Stimulated activated memory B cell treated with anti-CD40 and anti-IgM and Interleukin-4, amounts not matched to agents 10 μg/mL and 1 μg/mL and 100 μg/mL, for 72 hours (primary cell): ENCODE measurements at regions not wholly inside any gene's neighbourhood (a gene's known extent, or its start where the extent isn't known, plus 50 kb on each side); places are given as distances from the start of the nearest gene placed in this dataset.

Source experiments
- ATAC-seq: fragments of 150-1000 bp; cut with Tn5 transposase; 2 replicates; pipeline ENCODE4 v1.10.0; 2021
- H3K27ac Mint-ChIP-seq: one replicate; pipeline ENCODE4 v1.8.0; 2022; ENCODE audit warnings: mild to moderate bottlenecking, mixed read lengths
- H3K27me3 Mint-ChIP-seq: one replicate; pipeline ENCODE4 v1.8.0; 2022; ENCODE audit warnings: mixed read lengths
- H3K36me3 Mint-ChIP-seq: one replicate; pipeline ENCODE4 v1.8.0; 2022; ENCODE audit warnings: mixed read lengths
- H3K4me1 Mint-ChIP-seq: one replicate; pipeline ENCODE4 v1.8.0; 2022; ENCODE audit warnings: mixed read lengths
- H3K4me3 Mint-ChIP-seq: one replicate; pipeline ENCODE4 v1.8.0; 2022; ENCODE audit warnings: mild to moderate bottlenecking, moderate library complexity, mixed read lengths
- H3K9me3 Mint-ChIP-seq: one replicate; pipeline ENCODE4 v1.8.0; 2022; ENCODE audit warnings: mixed read lengths

DNA sequence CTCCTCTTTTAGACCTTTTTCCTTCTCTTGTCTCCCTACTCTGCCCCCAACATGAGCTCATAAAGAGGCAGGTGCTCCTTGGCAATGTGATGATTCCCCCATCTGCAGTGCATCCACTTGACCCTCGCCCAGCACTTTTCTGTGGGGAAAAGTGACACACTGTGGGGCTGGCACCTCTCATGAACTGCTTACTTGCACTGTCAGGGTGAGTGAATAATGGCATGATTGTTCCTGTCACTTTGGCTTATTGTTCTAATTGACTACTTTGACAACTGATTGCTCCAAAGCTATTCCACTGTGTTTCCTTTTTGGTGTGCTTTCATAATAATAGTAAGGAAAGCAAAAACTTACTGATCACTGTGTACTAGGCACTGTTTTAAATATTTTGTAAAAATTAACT lies 253.3 kb upstream of the SUCLG2 start:
- peak; percentile 47 for ATAC-seq
- no peaks in the 10 kb centered on the region for H3K9me3 Mint-ChIP-seq
- no peaks in the 10 kb centered on the region for H3K36me3 Mint-ChIP-seq
- no peak overlapping the region for H3K27ac Mint-ChIP-seq
- H3K4me1 Mint-ChIP-seq, result no peaks in the 10 kb centered on the region
- no peaks in the 10 kb centered on the region for H3K27me3 Mint-ChIP-seq
- no peak overlapping the region for H3K4me3 Mint-ChIP-seq

DNA sequence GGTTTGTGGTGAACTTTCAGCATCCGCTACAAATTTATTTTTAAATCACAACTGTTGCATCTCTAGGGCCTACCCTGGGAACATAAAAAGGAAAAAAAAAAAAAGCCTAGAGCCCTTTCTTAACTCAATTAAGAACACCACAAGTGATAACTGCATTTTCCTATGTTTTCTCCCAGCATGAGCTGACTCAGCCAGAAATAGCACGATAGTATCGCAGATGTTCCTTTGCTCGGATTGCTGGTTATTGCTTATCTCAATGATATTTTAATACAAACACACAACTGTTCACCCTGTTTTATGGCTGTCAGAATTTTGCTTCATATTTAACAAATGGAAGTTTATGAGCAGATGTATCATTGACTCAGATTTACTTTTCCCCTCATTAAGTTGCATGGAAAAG lies 251.8 kb upstream of the SUCLG2 start:
- Mint-ChIP-seq H3K9me3 (no peaks in the 10 kb centered on the region), H3K36me3 (no peaks in the 10 kb centered on the region), H3K4me1 (no peaks in the 10 kb centered on the region), H3K4me3 (no peak overlapping the region), H3K27ac (no peak overlapping the region), H3K27me3 (no peaks in the 10 kb centered on the region)
- no peak for ATAC-seq

DNA sequence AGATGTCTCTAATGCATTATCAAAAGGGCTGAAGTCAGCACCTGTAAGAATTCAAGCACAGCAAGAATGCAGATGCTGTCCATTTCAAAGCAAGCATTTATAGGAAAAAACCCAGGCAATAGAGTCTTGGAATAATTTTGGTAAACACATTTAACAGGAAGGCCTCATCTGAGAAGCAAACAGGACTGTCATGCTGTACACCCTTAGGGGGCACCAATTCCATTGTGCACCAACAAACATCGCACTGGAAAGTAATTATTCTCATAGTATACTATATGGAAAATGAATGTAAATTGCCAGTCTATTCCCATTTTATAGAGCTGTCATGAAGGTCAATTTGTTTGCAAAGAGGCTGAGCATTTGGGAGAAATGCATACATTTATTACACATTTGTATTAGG lies 247.3 kb upstream of the SUCLG2 start:
- no peak overlapping the region for H3K27ac Mint-ChIP-seq
- H3K36me3 Mint-ChIP-seq, result no peaks in the 10 kb centered on the region
- no peaks in the 10 kb centered on the region for H3K27me3 Mint-ChIP-seq
- H3K4me1 Mint-ChIP-seq, result peaks cover 10% of the 10 kb centered on the region
- H3K9me3 Mint-ChIP-seq, result no peaks in the 10 kb centered on the region
- no peak for ATAC-seq
- H3K4me3 Mint-ChIP-seq, result no peak overlapping the region

DNA sequence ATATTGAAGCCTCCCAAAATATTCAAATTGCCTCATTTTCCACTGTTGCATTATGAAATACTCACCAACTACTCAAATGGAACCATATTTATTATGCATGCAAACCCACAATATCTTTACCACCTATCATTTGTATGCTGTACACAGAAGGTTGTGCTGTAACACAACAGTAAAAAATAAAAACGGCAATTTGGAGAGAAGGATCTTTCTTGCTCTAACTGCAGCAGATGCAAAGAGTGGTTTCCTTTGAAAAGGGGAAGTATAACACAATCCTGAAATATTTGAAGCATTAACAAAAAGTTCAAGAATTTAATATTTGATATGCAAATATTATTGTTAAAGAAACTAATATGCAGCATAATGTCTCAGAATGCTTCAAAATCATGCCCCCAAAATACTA lies 244.5 kb upstream of the SUCLG2 start:
- peaks cover 10% of the 10 kb centered on the region for H3K27me3 Mint-ChIP-seq
- H3K27ac Mint-ChIP-seq, result no peak overlapping the region
- ATAC-seq, result no peak
- H3K4me3 Mint-ChIP-seq, result no peak overlapping the region
- peaks cover 10% of the 10 kb centered on the region for H3K4me1 Mint-ChIP-seq
- H3K36me3 Mint-ChIP-seq, result no peaks in the 10 kb centered on the region
- H3K9me3 Mint-ChIP-seq, result no peaks in the 10 kb centered on the region

DNA sequence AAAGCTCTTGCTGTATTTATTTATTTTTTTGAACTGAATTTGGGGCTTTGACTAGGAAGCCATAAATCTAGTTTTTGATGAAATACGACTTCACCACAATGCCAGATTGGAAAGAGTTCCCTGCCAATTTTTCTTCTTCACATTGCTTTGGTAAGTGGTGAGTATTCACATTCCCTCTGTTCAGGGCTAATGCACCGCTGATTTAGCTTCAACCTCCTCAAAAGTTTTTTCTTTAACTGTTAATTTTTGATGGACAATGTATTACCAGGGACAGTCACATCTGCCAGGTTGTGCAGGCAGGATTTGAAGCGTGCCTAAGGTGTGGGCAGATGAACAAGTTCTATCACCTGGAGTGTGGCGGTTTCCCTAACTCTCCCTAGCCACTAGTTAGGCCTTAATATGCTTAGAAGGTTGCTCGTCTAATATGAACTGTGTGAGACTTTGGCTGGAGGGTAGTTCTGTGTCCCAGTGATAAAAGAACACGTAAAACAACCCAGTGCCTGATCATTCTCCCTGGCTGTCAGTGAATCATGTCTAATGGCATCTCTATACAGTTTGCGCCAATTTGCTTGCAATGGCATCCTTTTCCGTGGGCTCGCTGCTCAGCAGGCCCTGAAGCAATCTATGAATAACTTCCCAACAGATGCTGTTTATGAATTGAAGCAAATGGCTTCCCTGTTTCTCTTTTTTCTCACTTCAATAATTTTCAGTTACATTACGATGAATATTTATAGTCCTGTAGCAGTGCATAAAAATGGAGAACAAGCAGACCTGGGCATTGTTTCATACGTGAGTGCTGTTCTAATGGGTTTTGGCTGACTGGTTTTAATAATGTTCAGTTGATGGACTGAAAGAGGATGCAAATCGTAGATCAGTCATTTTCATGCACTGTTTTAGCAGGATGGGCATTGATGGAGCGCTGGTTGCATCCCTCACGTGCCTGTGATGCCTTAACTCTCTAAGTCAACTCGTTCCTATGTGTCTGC lies 243.2 kb upstream of the SUCLG2 start:
- Mint-ChIP-seq H3K36me3 (no peaks in the 10 kb centered on the region), H3K27me3 (peaks cover 11% of the 10 kb centered on the region), H3K4me3 (no peak overlapping the region), H3K27ac (no peak overlapping the region), H3K9me3 (no peaks in the 10 kb centered on the region), H3K4me1 (peaks cover 10% of the 10 kb centered on the region)
- no peak for ATAC-seq

DNA sequence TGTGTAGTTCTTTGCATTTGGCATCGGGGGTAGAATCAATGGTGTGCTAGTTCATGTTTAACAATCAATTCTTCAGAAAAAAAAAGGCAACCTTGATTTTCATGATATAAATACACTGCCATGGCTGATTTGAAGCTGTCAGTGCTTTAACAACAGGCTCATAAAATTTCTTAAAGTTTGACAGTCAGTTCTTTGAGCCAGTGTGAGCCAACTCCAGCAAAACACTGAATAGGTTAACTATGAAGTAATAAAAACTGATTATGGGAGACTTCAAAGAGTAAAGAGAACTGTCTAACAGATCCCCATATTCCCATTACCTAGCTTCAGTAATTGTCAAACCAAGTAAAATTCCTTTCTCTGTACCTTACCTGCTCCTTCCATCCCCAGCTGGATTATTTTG lies 241.7 kb upstream of the SUCLG2 start:
- no peak for ATAC-seq
- Mint-ChIP-seq H3K36me3 (no peaks in the 10 kb centered on the region), H3K4me1 (peaks cover 10% of the 10 kb centered on the region)

DNA sequence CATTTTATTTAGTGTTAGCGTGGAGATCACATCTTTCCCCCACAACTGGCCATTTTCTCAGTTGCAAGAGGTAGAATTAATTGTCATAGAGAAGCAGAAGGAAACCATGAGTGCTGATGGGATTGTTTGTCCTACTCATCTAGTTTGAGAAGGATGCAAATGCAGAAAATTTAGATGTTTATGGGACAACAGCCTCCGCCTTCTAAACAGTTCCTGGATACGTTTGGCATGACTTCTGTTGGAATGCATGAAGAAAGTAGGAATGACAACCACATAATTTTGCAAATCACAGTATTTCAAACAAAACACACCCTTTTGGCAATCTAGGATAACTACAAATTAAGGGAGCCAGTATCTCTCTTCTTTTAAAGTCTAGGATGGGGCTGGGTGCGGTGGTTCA lies 240.1 kb upstream of the SUCLG2 start:
- ATAC-seq, result no peak
- Mint-ChIP-seq H3K9me3 (peaks cover 7% of the 10 kb centered on the region), H3K27me3 (peaks cover 11% of the 10 kb centered on the region), H3K4me1 (peaks cover 10% of the 10 kb centered on the region), H3K36me3 (no peaks in the 10 kb centered on the region), H3K27ac (no peak overlapping the region), H3K4me3 (no peak overlapping the region)

More for the DNA sequence above, 241.7 kb upstream of the SUCLG2 start:
- H3K27me3 Mint-ChIP-seq, result peaks cover 11% of the 10 kb centered on the region
- no peaks in the 10 kb centered on the region for H3K9me3 Mint-ChIP-seq
- H3K4me3 Mint-ChIP-seq, result no peak overlapping the region
- H3K27ac Mint-ChIP-seq, result no peak overlapping the region

DNA sequence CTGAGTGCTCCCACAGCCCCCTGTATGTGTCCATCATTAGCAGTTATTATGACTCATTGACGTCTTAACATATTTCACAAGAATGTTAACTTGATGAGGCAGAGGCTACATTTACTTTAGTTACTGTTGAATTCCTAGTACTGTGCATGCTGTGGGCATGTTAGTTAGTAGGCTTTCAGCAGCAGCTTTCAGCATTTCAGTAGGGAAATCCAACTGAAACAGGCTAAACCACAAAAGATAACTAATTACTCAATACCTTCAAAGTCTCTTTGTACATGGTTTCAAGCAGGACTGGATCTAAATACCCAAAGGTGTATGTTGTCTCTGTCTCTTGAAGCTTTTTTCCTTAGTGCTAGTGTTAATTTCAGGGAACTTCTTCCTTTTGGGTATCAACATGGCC lies 229.9 kb upstream of the SUCLG2 start:
- no peaks in the 10 kb centered on the region for H3K4me1 Mint-ChIP-seq
- H3K9me3 Mint-ChIP-seq, result peaks cover 2% of the 10 kb centered on the region
- H3K36me3 Mint-ChIP-seq, result no peaks in the 10 kb centered on the region
- H3K27me3 Mint-ChIP-seq, result no peaks in the 10 kb centered on the region
- H3K27ac Mint-ChIP-seq, result no peak overlapping the region
- no peak for ATAC-seq
- H3K4me3 Mint-ChIP-seq, result no peak overlapping the region

DNA sequence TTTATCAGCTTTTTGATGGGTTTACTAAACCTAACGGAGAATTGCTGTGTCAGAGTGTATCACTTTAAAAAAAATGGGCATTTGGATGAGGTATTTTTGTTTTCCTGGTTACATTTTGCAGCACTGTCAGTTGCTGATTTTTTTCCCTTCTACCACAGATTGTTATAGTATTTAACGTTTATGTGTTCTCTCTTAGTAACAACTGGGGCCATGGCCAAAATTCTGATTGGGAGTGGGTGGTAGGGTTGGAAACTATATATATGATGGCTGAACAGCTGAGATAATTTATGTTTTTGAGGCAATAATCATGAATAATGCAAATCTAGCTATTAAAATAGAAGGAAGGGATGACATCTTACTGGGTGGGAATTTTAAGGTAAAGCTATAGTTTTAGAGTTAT lies 229.4 kb upstream of the SUCLG2 start:
- peaks cover 2% of the 10 kb centered on the region for H3K9me3 Mint-ChIP-seq
- no peak for ATAC-seq
- H3K4me3 Mint-ChIP-seq, result no peak overlapping the region
- no peaks in the 10 kb centered on the region for H3K4me1 Mint-ChIP-seq
- no peaks in the 10 kb centered on the region for H3K36me3 Mint-ChIP-seq
- H3K27me3 Mint-ChIP-seq, result no peaks in the 10 kb centered on the region
- H3K27ac Mint-ChIP-seq, result no peak overlapping the region

DNA sequence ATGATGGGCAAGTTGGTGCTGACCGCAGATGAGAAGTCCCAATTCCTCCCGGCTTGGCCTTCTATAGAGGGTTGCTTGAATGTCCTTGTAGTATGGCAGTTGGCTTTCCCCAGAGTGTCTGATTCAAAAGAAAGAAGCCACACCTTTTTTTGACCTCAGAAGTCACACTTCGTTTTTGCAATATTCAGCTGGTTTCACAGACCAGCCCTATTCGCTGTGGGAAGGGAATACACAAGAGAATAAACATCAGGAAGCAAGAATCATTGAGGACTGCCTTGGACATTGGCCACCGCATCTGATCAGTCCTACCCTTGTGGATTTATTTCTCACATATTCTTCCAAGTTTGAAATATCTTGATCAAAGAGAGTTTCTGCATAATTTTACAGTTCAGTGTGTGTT lies 228.6 kb upstream of the SUCLG2 start:
- Mint-ChIP-seq H3K9me3 (peaks cover 2% of the 10 kb centered on the region), H3K4me1 (no peaks in the 10 kb centered on the region), H3K36me3 (no peaks in the 10 kb centered on the region), H3K4me3 (no peak overlapping the region), H3K27ac (no peak overlapping the region), H3K27me3 (no peaks in the 10 kb centered on the region)
- ATAC-seq, result no peak

DNA sequence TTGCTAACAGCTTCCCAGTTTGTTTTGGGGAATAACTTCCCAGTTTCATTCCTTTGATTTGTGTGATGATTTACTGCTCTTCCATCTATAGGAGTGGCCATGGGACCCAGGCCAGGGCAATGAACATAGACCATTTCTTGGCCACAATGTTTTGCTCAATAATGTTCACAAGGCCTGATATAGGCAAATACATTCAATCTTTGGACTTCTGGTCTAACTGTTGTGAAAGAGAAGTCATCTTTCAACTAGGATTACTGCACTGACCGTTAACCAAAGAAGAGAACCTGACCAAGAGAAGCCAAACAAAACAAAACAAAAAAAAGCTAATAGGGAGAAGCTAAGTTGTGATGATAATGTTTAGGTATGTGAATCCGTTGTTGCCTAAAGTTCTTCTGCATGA lies 221.8 kb upstream of the SUCLG2 start:
- Mint-ChIP-seq H3K27ac (no peak overlapping the region), H3K27me3 (no peaks in the 10 kb centered on the region), H3K4me3 (no peak overlapping the region), H3K9me3 (no peaks in the 10 kb centered on the region), H3K36me3 (no peaks in the 10 kb centered on the region), H3K4me1 (no peaks in the 10 kb centered on the region)
- ATAC-seq, result no peak

DNA sequence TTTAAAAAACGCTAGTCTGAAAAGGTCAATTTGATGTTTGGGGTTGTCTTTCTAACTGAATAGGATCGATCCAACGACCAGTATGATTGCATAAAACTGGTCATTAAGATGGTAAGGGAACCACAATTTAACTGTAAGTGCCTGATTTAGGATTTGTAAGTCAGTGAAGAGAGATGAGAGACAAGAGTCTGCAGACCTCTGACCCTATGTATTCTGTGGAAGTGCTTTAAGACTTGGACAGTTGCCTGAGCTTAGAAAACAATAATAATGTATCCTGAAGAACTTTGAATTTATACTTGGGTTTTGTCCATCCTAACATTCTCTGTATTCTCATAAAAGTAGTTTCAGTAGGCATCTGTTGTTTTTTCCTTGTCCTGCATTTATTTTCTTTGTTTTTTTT lies 221.4 kb upstream of the SUCLG2 start:
- ATAC-seq, result no peak
- Mint-ChIP-seq H3K27me3 (no peaks in the 10 kb centered on the region), H3K36me3 (no peaks in the 10 kb centered on the region), H3K4me3 (no peak overlapping the region), H3K4me1 (no peaks in the 10 kb centered on the region), H3K27ac (no peak overlapping the region), H3K9me3 (no peaks in the 10 kb centered on the region)

DNA sequence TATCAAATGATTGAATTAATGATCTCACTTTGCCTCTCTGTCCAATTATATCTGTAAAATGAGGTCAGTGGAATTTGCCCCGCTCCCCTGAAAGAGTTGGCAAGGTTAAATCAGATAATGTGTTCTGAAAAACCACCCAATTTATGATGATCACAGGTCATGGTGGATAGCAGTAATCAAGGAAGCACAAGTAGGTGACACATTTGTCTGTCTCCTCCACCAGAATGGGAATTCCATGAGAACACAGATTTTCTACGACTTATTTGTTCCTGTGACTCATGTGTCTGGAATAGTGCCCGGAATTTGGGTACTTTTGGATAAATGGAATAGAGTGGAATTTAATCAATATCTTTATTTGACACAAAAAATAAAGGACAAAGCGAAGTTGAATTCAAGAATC lies 220.9 kb upstream of the SUCLG2 start:
- Mint-ChIP-seq H3K9me3 (no peaks in the 10 kb centered on the region), H3K27ac (no peak overlapping the region), H3K27me3 (no peaks in the 10 kb centered on the region), H3K4me3 (no peak overlapping the region), H3K4me1 (no peaks in the 10 kb centered on the region), H3K36me3 (no peaks in the 10 kb centered on the region)
- no peak for ATAC-seq

DNA sequence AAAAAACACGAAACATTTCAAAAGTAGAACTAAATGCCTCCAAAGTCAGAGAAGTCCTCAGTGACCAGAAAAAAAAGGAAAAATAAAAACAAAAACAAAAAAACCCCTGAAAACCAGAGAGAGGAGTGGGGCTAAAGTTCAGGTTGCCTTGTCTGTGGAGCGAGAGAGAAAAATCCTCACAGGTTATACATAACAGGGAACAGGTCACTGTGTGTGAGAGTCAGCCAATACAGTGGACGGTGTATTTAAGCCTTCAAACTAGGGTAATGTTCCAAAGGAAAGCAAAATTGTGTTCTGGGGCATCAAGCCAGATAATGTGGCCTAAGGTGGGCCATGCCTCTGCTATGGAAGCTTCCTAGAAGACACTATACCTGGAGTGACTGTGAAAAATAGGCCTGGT lies 216.1 kb upstream of the SUCLG2 start:
- Mint-ChIP-seq H3K4me3 (no peak overlapping the region), H3K9me3 (peaks cover 5% of the 10 kb centered on the region), H3K27me3 (no peaks in the 10 kb centered on the region), H3K36me3 (no peaks in the 10 kb centered on the region), H3K27ac (no peak overlapping the region), H3K4me1 (no peaks in the 10 kb centered on the region)
- no peak for ATAC-seq

DNA sequence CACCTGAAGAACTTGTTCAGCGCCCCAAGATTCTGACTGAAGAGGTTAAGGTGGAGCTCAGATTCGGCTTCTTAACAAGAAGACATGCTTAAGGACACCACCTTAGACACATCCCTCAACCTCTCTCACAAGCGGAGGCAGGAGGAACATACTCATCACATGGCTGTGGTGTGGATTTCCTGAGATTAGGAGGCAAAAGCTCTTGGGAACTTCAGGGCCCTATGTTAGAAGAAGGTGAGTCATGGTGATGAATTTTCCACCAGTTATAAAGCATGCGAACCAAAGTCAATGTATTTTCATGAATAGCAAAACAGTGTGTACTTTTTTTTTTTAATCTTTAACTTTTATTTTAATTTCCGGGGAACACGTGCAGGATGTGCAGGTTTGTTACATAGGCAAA lies 212.2 kb upstream of the SUCLG2 start:
- H3K4me1 Mint-ChIP-seq, result no peaks in the 10 kb centered on the region
- H3K27ac Mint-ChIP-seq, result no peak overlapping the region
- H3K27me3 Mint-ChIP-seq, result no peaks in the 10 kb centered on the region
- H3K9me3 Mint-ChIP-seq, result peaks cover 5% of the 10 kb centered on the region
- no peaks in the 10 kb centered on the region for H3K36me3 Mint-ChIP-seq
- H3K4me3 Mint-ChIP-seq, result no peak overlapping the region
- ATAC-seq, result no peak

DNA sequence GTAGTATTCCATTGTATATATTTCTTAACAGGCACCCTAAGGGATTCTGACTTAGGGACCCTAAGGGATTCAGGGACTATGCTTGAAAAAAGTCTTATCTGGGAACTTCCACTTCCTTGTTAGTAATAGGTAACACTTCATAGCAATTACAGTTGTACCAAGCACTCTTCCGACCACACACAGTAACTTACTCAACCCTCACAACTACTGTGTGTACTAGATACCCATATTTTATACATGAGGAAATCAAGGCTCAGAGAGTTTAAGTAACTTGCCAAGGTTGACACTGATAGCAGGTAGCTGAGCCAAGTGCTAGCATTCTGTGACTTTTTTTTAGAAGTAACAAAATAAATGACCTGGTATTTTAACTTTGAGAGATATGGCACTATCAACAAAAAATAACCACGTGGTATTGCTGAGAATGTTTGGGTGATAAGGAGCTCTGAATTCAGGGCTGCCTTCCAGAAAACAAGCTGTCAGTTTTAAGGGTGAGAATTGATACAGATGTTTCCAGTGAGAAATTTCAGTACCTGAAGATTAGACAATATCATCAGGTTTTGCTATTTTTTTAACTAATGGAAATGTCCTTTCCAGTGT lies 210.3 kb upstream of the SUCLG2 start:
- Mint-ChIP-seq H3K4me1 (no peaks in the 10 kb centered on the region), H3K36me3 (no peaks in the 10 kb centered on the region), H3K27ac (no peak overlapping the region), H3K4me3 (no peak overlapping the region), H3K27me3 (no peaks in the 10 kb centered on the region), H3K9me3 (peaks cover 5% of the 10 kb centered on the region)
- no peak for ATAC-seq
